ENCODE measurements at regions not wholly inside any gene's neighbourhood (a gene's known extent, or its start where the extent isn't known, plus 50 kb on each side); places are given as distances from the start of the nearest gene placed in this dataset.

DNA sequence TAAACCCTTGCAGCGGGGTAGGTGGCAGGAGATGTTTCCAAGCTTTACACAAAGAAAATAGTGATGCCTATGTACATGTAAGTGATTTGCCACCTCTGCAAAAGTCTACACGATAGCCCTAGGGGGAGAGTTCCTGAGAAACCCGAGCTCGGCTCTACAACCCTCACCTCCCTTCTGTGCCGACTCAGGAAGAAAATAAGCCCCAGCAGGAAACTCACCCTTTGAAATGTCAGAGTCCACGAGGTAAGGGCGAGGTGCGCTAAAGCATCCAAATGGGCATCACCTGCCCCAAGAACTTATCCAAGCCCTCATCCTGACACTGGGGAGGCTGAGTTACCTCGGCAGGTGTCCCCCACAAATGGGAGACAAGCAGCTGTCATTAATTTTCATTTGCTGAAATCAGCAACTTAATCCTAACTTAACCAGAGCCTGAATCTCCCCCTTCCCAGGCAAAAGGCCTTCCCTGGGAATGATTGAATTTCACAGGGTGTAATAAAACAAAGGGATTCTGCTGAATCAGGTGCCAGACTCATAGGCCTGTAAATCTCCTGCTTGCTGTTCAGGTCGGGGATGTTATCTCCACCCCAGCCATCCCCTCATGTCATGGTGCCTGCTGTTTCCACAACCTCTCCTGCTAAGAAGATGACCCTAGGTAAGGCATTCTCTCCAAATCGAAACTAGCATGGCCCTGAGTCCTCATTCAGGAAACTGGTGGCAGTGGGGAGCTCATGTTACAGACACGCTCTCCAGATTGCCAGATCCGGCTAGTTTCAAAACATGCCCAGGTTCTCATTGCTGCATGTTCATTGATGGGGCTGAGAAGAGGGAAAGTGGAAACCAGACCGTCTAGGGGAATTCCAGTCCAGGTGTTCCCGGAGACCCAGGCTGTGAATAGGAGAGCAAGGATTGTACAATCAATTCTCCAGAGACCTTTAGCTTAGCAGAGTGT lies 105.3 kb upstream of the KIRREL3 start:
- Histone ChIP-seq H3K79me2 (ENCODE audit: control insufficient read depth, low read length) (no peaks in the 10 kb centered on the region), H3K9me2 (replicated peaks; ENCODE audit: control insufficient read depth, low read length) (no peaks in the 10 kb centered on the region), H3K27me3 (ENCODE audit: control insufficient read depth, low read length) (no peaks in the 10 kb centered on the region), H3K36me3 (ENCODE audit: control insufficient read depth, low read length) (no peaks in the 10 kb centered on the region), H3K4me2 (ENCODE audit: low read length) (no peak overlapping the region), H4K20me1 (ENCODE audit: control insufficient read depth, insufficient read depth, low read depth, low read length) (no peaks in the 10 kb centered on the region), H3K27ac (ENCODE audit: low read depth, low read length) (no peak overlapping the region), H3K4me1 (ENCODE audit: control insufficient read depth, low read length) (no peaks in the 10 kb centered on the region), H3K9me3 (ENCODE audit: control insufficient read depth, insufficient read depth, low read length) (no peaks in the 10 kb centered on the region), H3K4me3 (ENCODE audit: low read length) (no peak overlapping the region), H3F3A (ENCODE audit: control insufficient read depth, insufficient read depth) (no peaks in the 10 kb centered on the region)
- TF ChIP-seq, protein P1, sequence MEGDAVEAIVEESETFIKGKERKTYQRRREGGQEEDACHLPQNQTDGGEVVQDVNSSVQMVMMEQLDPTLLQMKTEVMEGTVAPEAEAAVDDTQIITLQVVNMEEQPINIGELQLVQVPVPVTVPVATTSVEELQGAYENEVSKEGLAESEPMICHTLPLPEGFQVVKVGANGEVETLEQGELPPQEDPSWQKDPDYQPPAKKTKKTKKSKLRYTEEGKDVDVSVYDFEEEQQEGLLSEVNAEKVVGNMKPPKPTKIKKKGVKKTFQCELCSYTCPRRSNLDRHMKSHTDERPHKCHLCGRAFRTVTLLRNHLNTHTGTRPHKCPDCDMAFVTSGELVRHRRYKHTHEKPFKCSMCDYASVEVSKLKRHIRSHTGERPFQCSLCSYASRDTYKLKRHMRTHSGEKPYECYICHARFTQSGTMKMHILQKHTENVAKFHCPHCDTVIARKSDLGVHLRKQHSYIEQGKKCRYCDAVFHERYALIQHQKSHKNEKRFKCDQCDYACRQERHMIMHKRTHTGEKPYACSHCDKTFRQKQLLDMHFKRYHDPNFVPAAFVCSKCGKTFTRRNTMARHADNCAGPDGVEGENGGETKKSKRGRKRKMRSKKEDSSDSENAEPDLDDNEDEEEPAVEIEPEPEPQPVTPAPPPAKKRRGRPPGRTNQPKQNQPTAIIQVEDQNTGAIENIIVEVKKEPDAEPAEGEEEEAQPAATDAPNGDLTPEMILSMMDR (IDR thresholded peaks at IDR 0.05; ENCODE audit: low read depth, low read length, poor library complexity, severe bottlenecking) = no peak
- TF ChIP-seq EZH2phosphoT487 (IDR thresholded peaks at IDR 0.05; ENCODE audit: borderline replicate concordance, low read length) = no peak

DNA sequence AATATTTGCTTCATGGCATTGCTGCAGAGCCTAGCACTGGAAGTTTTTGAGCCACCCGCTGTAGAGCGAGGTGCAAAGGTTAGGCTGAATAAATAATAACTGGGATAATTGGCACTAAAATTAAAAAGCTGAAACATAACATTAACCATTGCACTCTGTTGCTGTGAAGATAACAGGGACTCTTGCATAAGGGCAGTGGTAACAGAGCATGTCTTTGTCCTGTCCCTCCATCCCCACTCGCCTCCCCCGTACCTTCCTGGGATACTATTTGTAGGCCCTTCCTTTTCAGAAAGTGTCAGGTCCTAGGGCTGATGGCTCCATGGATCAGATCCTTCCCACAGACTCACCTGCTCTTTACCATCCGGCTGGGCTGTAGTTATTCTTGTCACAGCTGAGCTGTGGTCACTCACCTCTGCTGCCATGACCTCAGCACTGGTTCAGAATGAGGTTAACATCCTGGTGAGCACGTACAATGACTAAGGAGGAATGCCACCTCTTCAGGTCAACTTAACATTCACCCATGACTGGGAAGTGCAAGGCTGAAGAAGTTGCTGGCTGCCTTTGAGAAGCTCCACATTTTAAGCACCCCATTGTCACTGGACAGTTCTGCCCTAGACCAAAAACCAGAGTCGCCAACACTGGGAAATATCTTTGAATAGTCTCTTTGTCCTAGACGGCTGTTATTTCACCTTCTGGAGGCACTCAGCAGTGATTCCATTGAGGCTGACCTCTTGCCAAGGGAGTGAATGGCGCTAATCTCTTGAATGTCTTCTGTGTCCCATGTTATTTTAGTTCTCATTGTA lies 103.2 kb upstream of the KIRREL3 start:
- TF ChIP-seq, protein P1 (IDR thresholded peaks at IDR 0.05; ENCODE audit: low read depth, low read length, poor library complexity, severe bottlenecking) = no peak
- TF ChIP-seq EZH2phosphoT487 (IDR thresholded peaks at IDR 0.05; ENCODE audit: borderline replicate concordance, low read length) = no peak
- no peaks in the 10 kb centered on the region for H3K36me3 ChIP-seq (ENCODE audit: control insufficient read depth, low read length)
- H3K79me2 ChIP-seq (ENCODE audit: control insufficient read depth, low read length) = no peaks in the 10 kb centered on the region
- H3K9me2 ChIP-seq (replicated peaks; ENCODE audit: control insufficient read depth, low read length) = no peaks in the 10 kb centered on the region
- no peak overlapping the region for H3K4me2 ChIP-seq (ENCODE audit: low read length)
- no peak overlapping the region for H3K27ac ChIP-seq (ENCODE audit: low read depth, low read length)
- no peaks in the 10 kb centered on the region for H3F3A ChIP-seq (ENCODE audit: control insufficient read depth, insufficient read depth)
- H3K4me1 ChIP-seq (ENCODE audit: control insufficient read depth, low read length) = no peaks in the 10 kb centered on the region
- no peaks in the 10 kb centered on the region for H3K9me3 ChIP-seq (ENCODE audit: control insufficient read depth, insufficient read depth, low read length)
- no peaks in the 10 kb centered on the region for H4K20me1 ChIP-seq (ENCODE audit: control insufficient read depth, insufficient read depth, low read depth, low read length)
- H3K4me3 ChIP-seq (ENCODE audit: low read length) = no peak overlapping the region
- no peaks in the 10 kb centered on the region for H3K27me3 ChIP-seq (ENCODE audit: control insufficient read depth, low read length)

DNA sequence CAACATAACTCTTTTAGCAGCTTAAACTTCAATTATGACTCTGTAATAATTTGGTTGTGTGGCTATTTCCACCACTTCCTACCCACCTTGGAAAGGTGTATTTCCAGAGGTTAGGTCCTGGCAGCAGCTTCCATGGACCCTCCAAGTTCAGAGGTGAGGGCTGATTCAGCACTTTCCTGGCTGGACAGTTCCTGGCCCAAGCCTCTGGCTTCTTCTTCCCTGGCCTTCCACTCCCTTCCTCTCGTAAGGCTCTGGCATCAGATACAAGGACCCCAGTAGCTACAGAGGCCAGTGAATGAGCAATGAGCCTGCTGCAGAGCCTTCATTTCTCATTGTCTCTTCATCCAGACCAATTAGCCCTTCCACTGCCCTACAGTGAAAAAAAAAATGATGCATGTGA lies 98.1 kb upstream of the KIRREL3 start:
- H3K9me3 ChIP-seq (ENCODE audit: control insufficient read depth, insufficient read depth, low read length) = no peaks in the 10 kb centered on the region
- H3K27ac ChIP-seq (ENCODE audit: low read depth, low read length) = no peak overlapping the region
- H3K4me1 ChIP-seq (ENCODE audit: control insufficient read depth, low read length) = no peaks in the 10 kb centered on the region
- no peak overlapping the region for H3K4me3 ChIP-seq (ENCODE audit: low read length)
- H3K27me3 ChIP-seq (ENCODE audit: control insufficient read depth, low read length) = no peaks in the 10 kb centered on the region
- no peak overlapping the region for H3K4me2 ChIP-seq (ENCODE audit: low read length)
- no peaks in the 10 kb centered on the region for H3K9me2 ChIP-seq (replicated peaks; ENCODE audit: control insufficient read depth, low read length)
- no peaks in the 10 kb centered on the region for H4K20me1 ChIP-seq (ENCODE audit: control insufficient read depth, insufficient read depth, low read depth, low read length)
- TF ChIP-seq, protein P1 (IDR thresholded peaks at IDR 0.05; ENCODE audit: low read depth, low read length, poor library complexity, severe bottlenecking) = no peak
- TF ChIP-seq EZH2phosphoT487 (IDR thresholded peaks at IDR 0.05; ENCODE audit: borderline replicate concordance, low read length) = no peak
- no peaks in the 10 kb centered on the region for H3K36me3 ChIP-seq (ENCODE audit: control insufficient read depth, low read length)
- no peaks in the 10 kb centered on the region for H3K79me2 ChIP-seq (ENCODE audit: control insufficient read depth, low read length)
- H3F3A ChIP-seq (ENCODE audit: control insufficient read depth, insufficient read depth) = no peaks in the 10 kb centered on the region

All from DOHH2 (cell line).